ENCODE measurements at regions not wholly inside any gene's neighbourhood (a gene's known extent, or its start where the extent isn't known, plus 50 kb on each side); places are given as distances from the start of the nearest gene placed in this dataset.

GRCh38 chr18:37805773-37806404 is 240.3 kb upstream of the CELF4 start:
- TF ChIP-seq CTCF (IDR thresholded peaks at IDR 0.05; ENCODE audit: low read depth, low read length) = no peak
- H3K4me3 ChIP-seq (replicated peaks in 1 of 2; ENCODE audit: low read depth in 2 of 2, low read length in 2 of 2) = no peak overlapping the region
- DNase-seq (ENCODE audit: low read depth in 2 of 2) = no peak

GRCh38 chr18:37796823-37797349 is 231.3 kb upstream of the CELF4 start:
- no peak for TF ChIP-seq CTCF (IDR thresholded peaks at IDR 0.05; ENCODE audit: low read depth, low read length)
- no peak for DNase-seq (ENCODE audit: low read depth in 2 of 2)
- no peak overlapping the region for H3K4me3 ChIP-seq (replicated peaks in 1 of 2; ENCODE audit: low read depth in 2 of 2, low read length in 2 of 2)

- no peak for TF ChIP-seq CTCF (IDR thresholded peaks at IDR 0.05; ENCODE audit: low read depth, low read length)
- H3K4me3 ChIP-seq (replicated peaks in 1 of 2; ENCODE audit: low read depth in 2 of 2, low read length in 2 of 2) = no peak overlapping the region
- no peak for DNase-seq (ENCODE audit: low read depth in 2 of 2)
Observed at GRCh38 chr18:37787452-37787851, 221.9 kb upstream of the CELF4 start.

GRCh38 chr18:37783771-37784170 is 218.2 kb upstream of the CELF4 start:
- no peak for DNase-seq (ENCODE audit: low read depth in 2 of 2)
- TF ChIP-seq CTCF (IDR thresholded peaks at IDR 0.05; ENCODE audit: low read depth, low read length) = no peak
- H3K4me3 ChIP-seq (replicated peaks in 1 of 2; ENCODE audit: low read depth in 2 of 2, low read length in 2 of 2) = no peak overlapping the region

- TF ChIP-seq CTCF (IDR thresholded peaks at IDR 0.05; ENCODE audit: low read depth, low read length) = no peak
- no peak overlapping the region for H3K4me3 ChIP-seq (replicated peaks in 1 of 2; ENCODE audit: low read depth in 2 of 2, low read length in 2 of 2)
- DNase-seq (ENCODE audit: low read depth in 2 of 2) = no peak
Observed at GRCh38 chr18:37779220-37779619, 213.6 kb upstream of the CELF4 start.

GRCh38 chr18:37778417-37779165 is 213.0 kb upstream of the CELF4 start:
- TF ChIP-seq CTCF (IDR thresholded peaks at IDR 0.05; ENCODE audit: low read depth, low read length) = peak; percentile 61
- no peak overlapping the region for H3K4me3 ChIP-seq (replicated peaks in 1 of 2; ENCODE audit: low read depth in 2 of 2, low read length in 2 of 2)
- DNase-seq (ENCODE audit: low read depth in 2 of 2) = peak; percentile 21 to 57
